WTC11 (cell line): ENCODE measurements at regions not wholly inside any gene's neighbourhood (a gene's known extent, or its start where the extent isn't known, plus 50 kb on each side); places are given as distances from the start of the nearest gene placed in this dataset.

Experiments
- ATAC-seq: fragments of 200-7000 bp; cut with Tn5 transposase; 2 replicates; pipeline ENCODE4 v1.10.0; 2021; ENCODE audit warnings: mild to moderate bottlenecking, moderate library complexity
- CTCF ChIA-PET: fragments of 300-600 bp; sonication (Branson Sonifier 250); formaldehyde crosslinking; loops from one replicate; lab custom pipeline; 2021; ENCODE audit warnings: antibody characterized with exemption; lab: Charles Lee
- POLR2A ChIA-PET: fragments of 350-600 bp; sonication (Branson Sonifier 250); formaldehyde crosslinking; loops from one replicate; lab custom pipeline; 2021; ENCODE audit warnings: antibody characterized with exemption; lab: Charles Lee
- DNase-seq: peaks from one replicate; pipeline ENCODE4 v3.0.0; 2021; ENCODE audit warnings: low spot score
- H3K27ac Mint-ChIP-seq: 2 replicates; pipeline ENCODE4 v1.8.0; 2021; ENCODE audit warnings: mixed read lengths
- H3K27me3 Mint-ChIP-seq: 2 replicates; pipeline ENCODE4 v1.8.0; 2021; ENCODE audit warnings: low read depth, mild to moderate bottlenecking, moderate library complexity, mixed read lengths
- H3K36me3 Mint-ChIP-seq: 2 replicates; pipeline ENCODE4 v1.8.0; 2021; ENCODE audit warnings: mixed read lengths
- H3K4me1 Mint-ChIP-seq: 2 replicates; pipeline ENCODE4 v1.8.0; 2022; ENCODE audit warnings: mixed read lengths
- H3K4me3 Mint-ChIP-seq: 2 replicates; pipeline ENCODE4 v1.8.0; 2021; ENCODE audit warnings: mild to moderate bottlenecking, moderate library complexity, mixed read lengths
- H3K9me3 Mint-ChIP-seq: 2 replicates; pipeline ENCODE4 v1.8.0; 2021; ENCODE audit warnings: mixed read lengths
- AFF4 ChIP-seq: sonication (generic); formaldehyde crosslinking; IDR thresholded peaks from 2 replicates; pipeline ENCODE4 v1.8.1; 2023; ENCODE audit warnings: mild to moderate bottlenecking, missing genetic modification reagents, borderline replicate concordance
- CREB1 ChIP-seq: sonication (generic); formaldehyde crosslinking; IDR thresholded peaks from 2 replicates; pipeline ENCODE4 v1.8.0; 2023; ENCODE audit warnings: mild to moderate bottlenecking, missing genetic modification reagents
- E2F1 ChIP-seq: sonication (generic); formaldehyde crosslinking; IDR thresholded peaks from 2 replicates; pipeline ENCODE4 v1.8.0; 2022; ENCODE audit warnings: mild to moderate bottlenecking, missing genetic modification reagents
- ETV6 ChIP-seq: sonication (generic); formaldehyde crosslinking; IDR thresholded peaks from 2 replicates; pipeline ENCODE4 v1.8.1; 2022; ENCODE audit warnings: mild to moderate bottlenecking, missing genetic modification reagents
- FOXK1 ChIP-seq: sonication (generic); formaldehyde crosslinking; IDR thresholded peaks from 2 replicates; pipeline ENCODE4 v1.8.0; 2022; ENCODE audit warnings: mild to moderate bottlenecking, moderate library complexity, missing genetic modification reagents
- HMGA2 ChIP-seq: fragments of 250-450 bp; sonication (Bioruptor Pico); IDR thresholded peaks from 2 replicates; pipeline ENCODE4 v1.4.0; 2021; ENCODE audit warnings: mild to moderate bottlenecking, moderate library complexity
- MYBL2 ChIP-seq: sonication (generic); formaldehyde crosslinking; IDR thresholded peaks from 2 replicates; pipeline ENCODE4 v1.8.1; 2023; ENCODE audit warnings: mild to moderate bottlenecking, moderate library complexity, missing genetic modification reagents
- NR2C2 ChIP-seq: sonication (generic); formaldehyde crosslinking; IDR thresholded peaks from 2 replicates; pipeline ENCODE4 v1.8.0; 2022; ENCODE audit warnings: mild to moderate bottlenecking, missing genetic modification reagents
- ZBTB21 ChIP-seq: sonication (generic); formaldehyde crosslinking; IDR thresholded peaks from 2 replicates; pipeline ENCODE4 v1.8.1; 2023; ENCODE audit warnings: mild to moderate bottlenecking, missing genetic modification reagents, borderline replicate concordance
- ZBTB43 ChIP-seq: sonication (generic); formaldehyde crosslinking; IDR thresholded peaks from 2 replicates; pipeline ENCODE4 v1.8.1; 2023; ENCODE audit warnings: mild to moderate bottlenecking, missing genetic modification reagents
- TF ChIP-seq, protein P1 (sequence below): sonication (generic); formaldehyde crosslinking; IDR thresholded peaks from 2 replicates; pipeline ENCODE4 v1.8.0; 2022; ENCODE audit warnings: missing genetic modification reagents
- TF ChIP-seq, protein P2 (sequence below): sonication (generic); formaldehyde crosslinking; IDR thresholded peaks from 2 replicates; pipeline ENCODE4 v1.8.1; 2022; ENCODE audit warnings: low read depth, missing genetic modification reagents, borderline replicate concordance

- CTCF ChIA-PET: no interaction called here
These were observed 161.2 kb upstream of the AMOT start for GRCh38 chrX:113001836-113002235.

GRCh38 chrX:112997991-112998390 is 157.4 kb upstream of the AMOT start:
- CTCF ChIA-PET: no interaction called here
- Mint-ChIP-seq H3K27ac (no peak overlapping the region), H3K4me1 (peaks cover 13% of the 10 kb centered on the region), H3K4me3 (no peak overlapping the region), H3K9me3 (no peaks in the 10 kb centered on the region), H3K27me3 (no peaks in the 10 kb centered on the region; the same call in 1 of the 2 replicates), H3K36me3 (no peaks in the 10 kb centered on the region)
- POLR2A ChIA-PET: no interaction called here
- ATAC-seq (no peak), DNase-seq (no peak)
- TF ChIP-seq, protein P1, sequence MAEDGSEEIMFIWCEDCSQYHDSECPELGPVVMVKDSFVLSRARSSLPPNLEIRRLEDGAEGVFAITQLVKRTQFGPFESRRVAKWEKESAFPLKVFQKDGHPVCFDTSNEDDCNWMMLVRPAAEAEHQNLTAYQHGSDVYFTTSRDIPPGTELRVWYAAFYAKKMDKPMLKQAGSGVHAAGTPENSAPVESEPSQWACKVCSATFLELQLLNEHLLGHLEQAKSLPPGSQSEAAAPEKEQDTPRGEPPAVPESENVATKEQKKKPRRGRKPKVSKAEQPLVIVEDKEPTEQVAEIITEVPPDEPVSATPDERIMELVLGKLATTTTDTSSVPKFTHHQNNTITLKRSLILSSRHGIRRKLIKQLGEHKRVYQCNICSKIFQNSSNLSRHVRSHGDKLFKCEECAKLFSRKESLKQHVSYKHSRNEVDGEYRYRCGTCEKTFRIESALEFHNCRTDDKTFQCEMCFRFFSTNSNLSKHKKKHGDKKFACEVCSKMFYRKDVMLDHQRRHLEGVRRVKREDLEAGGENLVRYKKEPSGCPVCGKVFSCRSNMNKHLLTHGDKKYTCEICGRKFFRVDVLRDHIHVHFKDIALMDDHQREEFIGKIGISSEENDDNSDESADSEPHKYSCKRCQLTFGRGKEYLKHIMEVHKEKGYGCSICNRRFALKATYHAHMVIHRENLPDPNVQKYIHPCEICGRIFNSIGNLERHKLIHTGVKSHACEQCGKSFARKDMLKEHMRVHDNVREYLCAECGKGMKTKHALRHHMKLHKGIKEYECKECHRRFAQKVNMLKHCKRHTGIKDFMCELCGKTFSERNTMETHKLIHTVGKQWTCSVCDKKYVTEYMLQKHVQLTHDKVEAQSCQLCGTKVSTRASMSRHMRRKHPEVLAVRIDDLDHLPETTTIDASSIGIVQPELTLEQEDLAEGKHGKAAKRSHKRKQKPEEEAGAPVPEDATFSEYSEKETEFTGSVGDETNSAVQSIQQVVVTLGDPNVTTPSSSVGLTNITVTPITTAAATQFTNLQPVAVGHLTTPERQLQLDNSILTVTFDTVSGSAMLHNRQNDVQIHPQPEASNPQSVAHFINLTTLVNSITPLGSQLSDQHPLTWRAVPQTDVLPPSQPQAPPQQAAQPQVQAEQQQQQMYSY: no peak
- TF ChIP-seq HMGA2 (CRISPR knock-in tag) (no peak), MYBL2 (CRISPR knock-in tag) (no peak), CREB1 (no peak), ZBTB21 (no peak), NR2C2 (no peak), FOXK1 (no peak)
- TF ChIP-seq, protein P2, sequence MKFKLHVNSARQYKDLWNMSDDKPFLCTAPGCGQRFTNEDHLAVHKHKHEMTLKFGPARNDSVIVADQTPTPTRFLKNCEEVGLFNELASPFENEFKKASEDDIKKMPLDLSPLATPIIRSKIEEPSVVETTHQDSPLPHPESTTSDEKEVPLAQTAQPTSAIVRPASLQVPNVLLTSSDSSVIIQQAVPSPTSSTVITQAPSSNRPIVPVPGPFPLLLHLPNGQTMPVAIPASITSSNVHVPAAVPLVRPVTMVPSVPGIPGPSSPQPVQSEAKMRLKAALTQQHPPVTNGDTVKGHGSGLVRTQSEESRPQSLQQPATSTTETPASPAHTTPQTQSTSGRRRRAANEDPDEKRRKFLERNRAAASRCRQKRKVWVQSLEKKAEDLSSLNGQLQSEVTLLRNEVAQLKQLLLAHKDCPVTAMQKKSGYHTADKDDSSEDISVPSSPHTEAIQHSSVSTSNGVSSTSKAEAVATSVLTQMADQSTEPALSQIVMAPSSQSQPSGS (CRISPR knock-in tag): no peak

More at GRCh38 chrX:113001836-113002235, 161.2 kb upstream of the AMOT start:
- Mint-ChIP-seq H3K4me3 (no peak overlapping the region), H3K27me3 (no peaks in the 10 kb centered on the region; the same call in 1 of the 2 replicates), H3K9me3 (no peaks in the 10 kb centered on the region), H3K36me3 (no peaks in the 10 kb centered on the region), H3K27ac (no peak overlapping the region), H3K4me1 (peaks cover 8% of the 10 kb centered on the region)
- ATAC-seq (no peak), DNase-seq (no peak)
- POLR2A ChIA-PET: no interaction called here
- TF ChIP-seq, protein P2 (CRISPR knock-in tag): no peak
- TF ChIP-seq E2F1 (CRISPR knock-in tag): no peak
- no peak for TF ChIP-seq ETV6 (CRISPR knock-in tag)
- TF ChIP-seq AFF4 (CRISPR knock-in tag): no peak
- no peak for TF ChIP-seq FOXK1
- no peak for TF ChIP-seq ZBTB43 (CRISPR knock-in tag)
